ENCODE measurements at regions not wholly inside any gene's neighbourhood (a gene's known extent, or its start where the extent isn't known, plus 50 kb on each side); places are given as distances from the start of the nearest gene placed in this dataset.

GRCh38 chr1:94623560-94624148 lies 82.1 kb upstream of the F3 start:
- no peak overlapping the region for H3K4me3 ChIP-seq (ENCODE audit: low read length)
- H3K27ac ChIP-seq (ENCODE audit: low read depth in 1 of 2, low read length in 2 of 2): no peak overlapping the region
- CTCF ChIA-PET: no interaction called here
- no peaks in the 10 kb centered on the region for H3K4me1 Mint-ChIP-seq (ENCODE audit: low read depth)
- no peaks in the 10 kb centered on the region for H3K4me1 ChIP-seq (ENCODE audit: insufficient read depth, low read length)
- intact Hi-C loops (cut with DNase I, micrococcal nuclease): no loop called here
- no peaks in the 10 kb centered on the region for H3K9me3 Mint-ChIP-seq
- no peaks in the 10 kb centered on the region for H3K36me3 ChIP-seq (ENCODE audit: insufficient read depth, low read length)
- no peak overlapping the region for H3K4me3 Mint-ChIP-seq
- TF ChIP-seq CTCF (IDR thresholded peaks at IDR 0.05): no peak
- H3K9me3 ChIP-seq (ENCODE audit: control insufficient read depth in 1 of 2, insufficient read depth in 1 of 2, low read length in 2 of 2): peaks cover 0 to 8% of the 10 kb centered on the region in 2 experiments
- H3K36me3 Mint-ChIP-seq (ENCODE audit: low read depth): no peaks in the 10 kb centered on the region
- H3K27me3 Mint-ChIP-seq: peaks cover 11% of the 10 kb centered on the region
- H3K27me3 ChIP-seq (ENCODE audit: control insufficient read depth in 1 of 2, insufficient read depth in 2 of 2, low read length in 2 of 2): peaks cover 0 to 2% of the 10 kb centered on the region in 2 experiments
- ATAC-seq (ENCODE audit: poor library complexity): no peak
- no peak for DNase-seq
- no peak overlapping the region for H3K27ac Mint-ChIP-seq
- POLR2A ChIA-PET: no interaction called here

GRCh38 chr1:94622757-94623156 lies 81.2 kb upstream of the F3 start:
- no peak for DNase-seq
- Histone ChIP-seq H3K4me3 (ENCODE audit: low read length) (no peak overlapping the region), H3K4me1 (ENCODE audit: insufficient read depth, low read length) (no peaks in the 10 kb centered on the region), H3K9me3 (ENCODE audit: control insufficient read depth in 1 of 2, insufficient read depth in 1 of 2, low read length in 2 of 2) (peaks cover 0 to 15% of the 10 kb centered on the region in 2 experiments), H3K27ac (ENCODE audit: low read depth in 1 of 2, low read length in 2 of 2) (no peak overlapping the region), H3K27me3 (ENCODE audit: control insufficient read depth in 1 of 2, insufficient read depth in 2 of 2, low read length in 2 of 2) (peaks cover 0 to 2% of the 10 kb centered on the region in 2 experiments), H3K36me3 (ENCODE audit: insufficient read depth, low read length) (no peaks in the 10 kb centered on the region)
- no peak overlapping the region for H3K27ac Mint-ChIP-seq
- intact Hi-C loops (cut with DNase I, micrococcal nuclease): no loop called here
- no peak for ATAC-seq (ENCODE audit: poor library complexity)
- no peak overlapping the region for H3K4me3 Mint-ChIP-seq
- H3K9me3 Mint-ChIP-seq: no peaks in the 10 kb centered on the region
- H3K4me1 Mint-ChIP-seq (ENCODE audit: low read depth): no peaks in the 10 kb centered on the region
- ChIA-PET CTCF (no interaction called here), POLR2A (no interaction called here)
- no peak for TF ChIP-seq CTCF (IDR thresholded peaks at IDR 0.05)
- H3K36me3 Mint-ChIP-seq (ENCODE audit: low read depth): no peaks in the 10 kb centered on the region
- peaks cover 15% of the 10 kb centered on the region for H3K27me3 Mint-ChIP-seq

GRCh38 chr1:94621802-94622201 lies 80.2 kb upstream of the F3 start:
- no peak for TF ChIP-seq CTCF (IDR thresholded peaks at IDR 0.05)
- ChIA-PET CTCF (no interaction called here), POLR2A (no interaction called here)
- peaks cover 0 to 2% of the 10 kb centered on the region in 2 experiments for H3K27me3 ChIP-seq (ENCODE audit: control insufficient read depth in 1 of 2, insufficient read depth in 2 of 2, low read length in 2 of 2)
- Mint-ChIP-seq H3K9me3 (no peaks in the 10 kb centered on the region), H3K27me3 (peaks cover 15% of the 10 kb centered on the region), H3K4me1 (ENCODE audit: low read depth) (no peaks in the 10 kb centered on the region), H3K27ac (no peak overlapping the region), H3K36me3 (ENCODE audit: low read depth) (no peaks in the 10 kb centered on the region), H3K4me3 (no peak overlapping the region)
- ATAC-seq (ENCODE audit: poor library complexity) (no peak), DNase-seq (no peak)
- peaks cover 0 to 15% of the 10 kb centered on the region in 2 experiments for H3K9me3 ChIP-seq (ENCODE audit: control insufficient read depth in 1 of 2, insufficient read depth in 1 of 2, low read length in 2 of 2)
- H3K27ac ChIP-seq (ENCODE audit: low read depth in 1 of 2, low read length in 2 of 2): no peak overlapping the region
- no peaks in the 10 kb centered on the region for H3K36me3 ChIP-seq (ENCODE audit: insufficient read depth, low read length)
- H3K4me1 ChIP-seq (ENCODE audit: insufficient read depth, low read length): no peaks in the 10 kb centered on the region
- intact Hi-C loops (cut with DNase I, micrococcal nuclease): no loop called here
- no peak overlapping the region for H3K4me3 ChIP-seq (ENCODE audit: low read length)

Measured in CD4-positive, alpha-beta T cell (primary cell).